ENCODE measurements at regions not wholly inside any gene's neighbourhood (a gene's known extent, or its start where the extent isn't known, plus 50 kb on each side); places are given as distances from the start of the nearest gene placed in this dataset.

DNA sequence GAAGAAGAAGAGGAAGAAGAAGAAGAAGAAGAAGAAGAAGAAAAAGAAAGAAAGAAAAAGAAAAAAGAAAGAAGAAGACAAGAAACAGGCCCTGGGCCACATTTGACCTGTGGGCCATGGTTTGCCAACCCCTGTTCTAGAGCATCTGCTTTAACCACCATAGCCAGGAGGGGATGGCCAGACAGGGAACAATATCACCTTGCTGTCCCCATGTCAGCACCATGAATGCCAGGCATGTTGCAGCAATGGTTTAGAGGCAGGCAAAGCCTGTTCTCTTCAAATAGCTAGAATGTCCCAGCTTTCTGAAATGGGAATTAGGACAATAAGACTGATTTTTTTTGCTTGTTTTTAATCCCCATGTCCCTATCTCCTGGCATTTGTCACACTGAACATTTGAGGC, 338.6 kb upstream of the PLET1 start:
- no peak for ATAC-seq
- no TSS peak for BruUV-seq (replicated peaks)
- no peaks in the 10 kb centered on the region for H4K20me1 ChIP-seq (ENCODE audit: insufficient read depth, low read length)
- CTCF ChIA-PET (ENCODE audit: low intra/inter-chr PET ratio, low total read pairs) = no interaction called here
- H3K4me3 ChIP-seq (replicated peaks in 1 of 3; ENCODE audit: insufficient read depth in 1 of 3, low read depth in 2 of 3, low read length in 3 of 3) = no peak overlapping the region
- POLR2A ChIA-PET = no interaction called here
- H2AFZ ChIP-seq (ENCODE audit: low read length) = no peak overlapping the region
- in situ Hi-C loops (cut with HindIII; ENCODE audit: extremely low pct_ligation_motif_present, low pct_unique_long_range_greater_than_20kb) = no loop called here
- H3K27ac ChIP-seq (ENCODE audit: extremely low read length, insufficient read depth, low read length) = no peak overlapping the region
- intact Hi-C loops (cut with micrococcal nuclease; ENCODE audit: unreplicated experiment) = no loop called here
- H3K9me3 ChIP-seq (ENCODE audit: low read length) = no peaks in the 10 kb centered on the region
- no peaks in the 10 kb centered on the region for H3K4me1 ChIP-seq (ENCODE audit: insufficient read depth, low read length)
- H3K27me3 ChIP-seq (ENCODE audit: control insufficient read depth in 1 of 2, insufficient read depth in 2 of 2, low read length in 2 of 2) = no peaks in the 10 kb centered on the region
- no peak overlapping the region for H3K4me2 ChIP-seq (ENCODE audit: low read depth, low read length)
- H3K79me2 ChIP-seq (ENCODE audit: insufficient read depth, low read length) = no peaks in the 10 kb centered on the region
- no peak overlapping the region for H3K9ac ChIP-seq (ENCODE audit: insufficient read depth, low read depth, low read length)
- no peaks in the 10 kb centered on the region for H3K36me3 ChIP-seq (replicated peaks in 1 of 2; ENCODE audit: control insufficient read depth in 1 of 2, insufficient read depth in 2 of 2, low read length in 2 of 2)
- TF ChIP-seq DZIP1 (CRISPR knock-in tag; IDR thresholded peaks at IDR 0.05) (no peak), HMG20A (CRISPR knock-in tag; IDR thresholded peaks at IDR 0.05; ENCODE audit: borderline replicate concordance) (no peak), ZBTB8A (CRISPR knock-in tag; IDR thresholded peaks at IDR 0.05; ENCODE audit: borderline replicate concordance, low read depth) (no peak), JUN (CRISPR knock-in tag; IDR thresholded peaks at IDR 0.05) (no peak)
- TF ChIP-seq, protein P1, sequence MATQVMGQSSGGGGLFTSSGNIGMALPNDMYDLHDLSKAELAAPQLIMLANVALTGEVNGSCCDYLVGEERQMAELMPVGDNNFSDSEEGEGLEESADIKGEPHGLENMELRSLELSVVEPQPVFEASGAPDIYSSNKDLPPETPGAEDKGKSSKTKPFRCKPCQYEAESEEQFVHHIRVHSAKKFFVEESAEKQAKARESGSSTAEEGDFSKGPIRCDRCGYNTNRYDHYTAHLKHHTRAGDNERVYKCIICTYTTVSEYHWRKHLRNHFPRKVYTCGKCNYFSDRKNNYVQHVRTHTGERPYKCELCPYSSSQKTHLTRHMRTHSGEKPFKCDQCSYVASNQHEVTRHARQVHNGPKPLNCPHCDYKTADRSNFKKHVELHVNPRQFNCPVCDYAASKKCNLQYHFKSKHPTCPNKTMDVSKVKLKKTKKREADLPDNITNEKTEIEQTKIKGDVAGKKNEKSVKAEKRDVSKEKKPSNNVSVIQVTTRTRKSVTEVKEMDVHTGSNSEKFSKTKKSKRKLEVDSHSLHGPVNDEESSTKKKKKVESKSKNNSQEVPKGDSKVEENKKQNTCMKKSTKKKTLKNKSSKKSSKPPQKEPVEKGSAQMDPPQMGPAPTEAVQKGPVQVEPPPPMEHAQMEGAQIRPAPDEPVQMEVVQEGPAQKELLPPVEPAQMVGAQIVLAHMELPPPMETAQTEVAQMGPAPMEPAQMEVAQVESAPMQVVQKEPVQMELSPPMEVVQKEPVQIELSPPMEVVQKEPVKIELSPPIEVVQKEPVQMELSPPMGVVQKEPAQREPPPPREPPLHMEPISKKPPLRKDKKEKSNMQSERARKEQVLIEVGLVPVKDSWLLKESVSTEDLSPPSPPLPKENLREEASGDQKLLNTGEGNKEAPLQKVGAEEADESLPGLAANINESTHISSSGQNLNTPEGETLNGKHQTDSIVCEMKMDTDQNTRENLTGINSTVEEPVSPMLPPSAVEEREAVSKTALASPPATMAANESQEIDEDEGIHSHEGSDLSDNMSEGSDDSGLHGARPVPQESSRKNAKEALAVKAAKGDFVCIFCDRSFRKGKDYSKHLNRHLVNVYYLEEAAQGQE (IDR thresholded peaks at IDR 0.05; ENCODE audit: borderline replicate concordance in 1 of 2, low read depth in 1 of 2, low read length in 2 of 2) = no peak
- no peak for DNase-seq (ENCODE audit: low spot score)
- FAIRE-seq = no peak

All from HepG2 (cell line).